Testis (tissue), 2 donors: ENCODE measurements at regions not wholly inside any gene's neighbourhood (a gene's known extent, or its start where the extent isn't known, plus 50 kb on each side); places are given as distances from the start of the nearest gene placed in this dataset.

Source experiments
- DNase-seq: peaks from one replicate; pipeline ENCODE4 v3.0.0-alpha.2; 2019
- H3K27ac ChIP-seq, 2 donors: fragments of 200-600 bp; sonication (generic); one replicate each; pipeline ENCODE4 v1.5.1; 2019
- H3K27me3 ChIP-seq: fragments of 200-600 bp; sonication (generic); one replicate; pipeline ENCODE4 v1.5.1; 2019
- H3K36me3 ChIP-seq: fragments of 200-600 bp; sonication (generic); one replicate; pipeline ENCODE4 v1.5.1; 2017; ENCODE audit warnings: low read depth; ENCODE audit errors: missing control alignments
- H3K4me1 ChIP-seq: fragments of 200-600 bp; sonication (generic); one replicate; pipeline ENCODE4 v1.5.1; 2019
- H3K4me3 ChIP-seq, 2 donors: fragments of 200-600 bp; sonication (generic); one replicate each; pipeline ENCODE4 v1.5.1; 2017 to 2019
- H3K9me3 ChIP-seq: fragments of 200-600 bp; sonication (generic); one replicate; pipeline ENCODE4 v1.5.1; 2017
- POLR2A ChIP-seq: fragments of 450-650 bp; IDR thresholded peaks from one replicate; pipeline ENCODE4 v1.6.1; 2017; ENCODE audit warnings: antibody characterized with exemption, mild to moderate bottlenecking, moderate library complexity
- WGBS, 2 donors: methylation state at CpG; one replicate each; pipeline ENCODE4 v1.1.5; 2018; 5-methylcytosine and 5-hydroxymethylcytosine counted together
- intact Hi-C: fragments of 100-400 bp; cut with DNase I; formaldehyde crosslinking; loops from one replicate; pipeline ENCODE4 v1.15.1; 2023; ENCODE audit warnings: low total_unique reads
- TF ChIP-seq, protein P1 (sequence below), 3 experiments: fragments of 450-650 bp in 2 of 3; fragments of 200-600 bp in 1 of 3; sonication (generic) in 1 of 3; IDR thresholded peaks; one replicate each; pipeline ENCODE4 v1.5.1; 2016 to 2019; ENCODE audit warnings: antibody characterized with exemption in 3 of 3, mild to moderate bottlenecking in 2 of 3, moderate library complexity in 1 of 3

GRCh38 chr2:56519806-56520205, 336.0 kb downstream of the CCDC85A start:
- no peaks in the 10 kb centered on the region for H3K27me3 ChIP-seq
- intact Hi-C loops: no loop called here
- no peak overlapping the region for H3K4me3 ChIP-seq
- H3K9me3 ChIP-seq: no peaks in the 10 kb centered on the region
- H3K27ac ChIP-seq: no peak overlapping the region
- 0% methylated on average over 1 of the region's 1 CpG for WGBS, 2 donors
- H3K4me1 ChIP-seq: no peaks in the 10 kb centered on the region
- TF ChIP-seq POLR2A: no peak
- TF ChIP-seq, protein P1, sequence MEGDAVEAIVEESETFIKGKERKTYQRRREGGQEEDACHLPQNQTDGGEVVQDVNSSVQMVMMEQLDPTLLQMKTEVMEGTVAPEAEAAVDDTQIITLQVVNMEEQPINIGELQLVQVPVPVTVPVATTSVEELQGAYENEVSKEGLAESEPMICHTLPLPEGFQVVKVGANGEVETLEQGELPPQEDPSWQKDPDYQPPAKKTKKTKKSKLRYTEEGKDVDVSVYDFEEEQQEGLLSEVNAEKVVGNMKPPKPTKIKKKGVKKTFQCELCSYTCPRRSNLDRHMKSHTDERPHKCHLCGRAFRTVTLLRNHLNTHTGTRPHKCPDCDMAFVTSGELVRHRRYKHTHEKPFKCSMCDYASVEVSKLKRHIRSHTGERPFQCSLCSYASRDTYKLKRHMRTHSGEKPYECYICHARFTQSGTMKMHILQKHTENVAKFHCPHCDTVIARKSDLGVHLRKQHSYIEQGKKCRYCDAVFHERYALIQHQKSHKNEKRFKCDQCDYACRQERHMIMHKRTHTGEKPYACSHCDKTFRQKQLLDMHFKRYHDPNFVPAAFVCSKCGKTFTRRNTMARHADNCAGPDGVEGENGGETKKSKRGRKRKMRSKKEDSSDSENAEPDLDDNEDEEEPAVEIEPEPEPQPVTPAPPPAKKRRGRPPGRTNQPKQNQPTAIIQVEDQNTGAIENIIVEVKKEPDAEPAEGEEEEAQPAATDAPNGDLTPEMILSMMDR (IDR thresholded peaks at IDR 0.05): no peak
- DNase-seq: no peak
- H3K36me3 ChIP-seq: no peaks in the 10 kb centered on the region

DNA sequence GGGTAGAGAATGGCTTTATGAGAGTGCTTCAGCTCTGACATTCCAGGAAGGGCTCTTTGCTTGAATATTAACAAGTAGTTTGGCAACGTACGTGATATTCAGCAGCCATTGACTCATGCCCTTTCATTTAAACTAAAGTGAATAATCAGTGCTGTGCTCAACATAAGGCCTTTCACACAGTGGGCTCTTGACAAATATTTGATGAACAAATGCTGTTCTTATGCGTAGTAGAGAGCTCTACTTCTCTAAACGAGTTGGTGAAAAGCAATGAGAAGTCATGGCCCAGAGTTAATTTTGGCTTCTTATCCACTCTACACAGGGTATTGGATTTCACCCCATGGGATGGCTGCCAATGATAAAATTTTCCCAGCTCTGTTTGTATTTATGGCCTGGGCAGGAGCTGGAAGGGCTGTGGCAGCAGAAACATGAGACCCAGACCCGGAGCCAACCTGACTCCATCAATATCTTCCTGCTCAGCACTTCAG, 338.9 kb downstream of the CCDC85A start:
- WGBS, 2 donors: 53 to 67% methylated on average over 5 of the region's 5 CpGs
- H3K36me3 ChIP-seq: no peaks in the 10 kb centered on the region
- H3K27ac ChIP-seq: no peak overlapping the region
- TF ChIP-seq, protein P1 (IDR thresholded peaks at IDR 0.05): no peak
- no peak for TF ChIP-seq POLR2A
- H3K4me3 ChIP-seq: no peak overlapping the region
- no peaks in the 10 kb centered on the region for H3K27me3 ChIP-seq
- H3K9me3 ChIP-seq: no peaks in the 10 kb centered on the region
- H3K4me1 ChIP-seq: no peaks in the 10 kb centered on the region
- DNase-seq: no peak
- intact Hi-C loops: no loop called here

- DNase-seq: no peak
- H3K9me3 ChIP-seq: no peaks in the 10 kb centered on the region
- no peak overlapping the region for H3K27ac ChIP-seq
- H3K36me3 ChIP-seq: no peaks in the 10 kb centered on the region
- no peaks in the 10 kb centered on the region for H3K4me1 ChIP-seq
- no peaks in the 10 kb centered on the region for H3K27me3 ChIP-seq
- TF ChIP-seq, protein P1 (IDR thresholded peaks at IDR 0.05): no peak
- TF ChIP-seq POLR2A: no peak
- intact Hi-C loops: no loop called here
- H3K4me3 ChIP-seq: no peak overlapping the region
Observed at GRCh38 chr2:56523816-56524215, 340.0 kb downstream of the CCDC85A start.

DNA sequence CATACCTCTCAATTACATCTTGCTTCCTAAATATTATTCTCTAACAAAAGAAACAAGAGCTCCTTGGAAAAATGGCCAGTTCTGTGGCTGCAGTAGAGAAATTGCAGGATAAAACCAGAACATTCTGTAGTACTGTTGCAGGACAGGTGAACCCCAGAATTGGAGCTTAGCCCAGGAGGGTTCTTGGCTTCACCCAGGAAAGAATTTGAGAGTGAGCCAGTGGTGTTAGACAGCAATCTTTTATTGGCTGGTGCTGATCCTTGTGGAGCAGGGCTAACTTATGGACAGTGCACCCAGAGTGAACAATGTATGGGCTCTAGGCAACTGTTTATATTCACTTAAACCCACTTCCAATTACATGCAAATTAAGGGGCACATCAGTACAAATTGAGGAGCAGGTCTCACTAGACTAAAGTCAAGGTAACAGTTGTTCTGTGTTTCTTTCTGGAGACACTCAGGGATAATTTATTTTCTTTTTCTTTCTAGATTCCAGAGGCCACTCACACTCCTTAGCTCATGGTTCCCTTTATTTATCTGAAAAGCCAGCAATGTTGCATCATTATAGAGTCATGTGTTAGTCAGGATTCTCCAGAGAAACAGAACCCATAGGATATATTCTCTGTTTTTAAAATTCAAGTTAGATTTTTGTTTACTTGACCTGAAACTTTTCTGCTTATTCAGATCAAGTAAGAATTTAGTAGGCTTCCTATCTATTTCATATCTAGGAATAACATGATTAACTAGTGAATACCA, 348.1 kb downstream of the CCDC85A start:
- no peak overlapping the region for H3K27ac ChIP-seq
- H3K4me3 ChIP-seq: no peak overlapping the region
- no peaks in the 10 kb centered on the region for H3K4me1 ChIP-seq
- TF ChIP-seq, protein P1 (IDR thresholded peaks at IDR 0.05): no peak
- no peak for TF ChIP-seq POLR2A
- H3K27me3 ChIP-seq: no peaks in the 10 kb centered on the region
- H3K9me3 ChIP-seq: no peaks in the 10 kb centered on the region
- no peak for DNase-seq
- H3K36me3 ChIP-seq: no peaks in the 10 kb centered on the region
- intact Hi-C loops: no loop called here

DNA sequence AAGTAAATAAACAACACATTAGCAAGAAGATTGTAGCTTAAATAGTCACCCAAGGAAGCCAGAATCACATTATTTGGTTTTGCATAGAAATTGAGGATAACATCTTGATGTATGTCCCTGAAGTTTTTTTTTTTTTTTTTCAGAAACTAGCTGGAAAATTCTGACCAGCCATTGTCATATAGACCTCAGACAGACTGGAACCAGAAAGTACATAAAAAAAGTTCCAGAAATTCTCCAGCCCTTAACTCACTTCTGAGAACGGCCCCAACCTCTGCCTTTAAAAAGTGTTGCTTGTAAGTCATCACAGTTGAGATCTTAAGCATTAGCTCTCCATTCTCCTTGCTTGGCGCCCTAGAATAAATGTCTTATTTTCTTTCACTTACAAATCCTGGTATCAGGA, 350.5 kb downstream of the CCDC85A start:
- no peak overlapping the region for H3K4me3 ChIP-seq
- WGBS, 2 donors: 84 to 87% methylated on average over 2 of the region's 2 CpGs
- no peaks in the 10 kb centered on the region for H3K4me1 ChIP-seq
- no peak overlapping the region for H3K27ac ChIP-seq
- H3K9me3 ChIP-seq: no peaks in the 10 kb centered on the region
- DNase-seq: no peak
- no peaks in the 10 kb centered on the region for H3K36me3 ChIP-seq
- TF ChIP-seq POLR2A: no peak
- TF ChIP-seq, protein P1 (IDR thresholded peaks at IDR 0.05): no peak
- H3K27me3 ChIP-seq: no peaks in the 10 kb centered on the region
- intact Hi-C loops: no loop called here
